PC-3 (cell line): ENCODE measurements at regions not wholly inside any gene's neighbourhood (a gene's known extent, or its start where the extent isn't known, plus 50 kb on each side); places are given as distances from the start of the nearest gene placed in this dataset.

Source experiments
- CTCF ChIP-seq: fragments of 300-600 bp; sonication (generic); conservative IDR thresholded peaks from 2 replicates; pipeline ENCODE4 v1.5.1; 2017; ENCODE audit warnings: antibody characterized with exemption, low read depth, mild to moderate bottlenecking, low read length
- EZH2 ChIP-seq: fragments of 300-600 bp; sonication (generic); IDR thresholded peaks from one replicate; pipeline ENCODE4 v1.6.1; 2017; ENCODE audit warnings: antibody characterized with exemption, mild to moderate bottlenecking, low read length; ENCODE audit not compliant: unreplicated experiment
- EZH2phosphoT487 ChIP-seq: fragments of 300-600 bp; sonication (generic); IDR thresholded peaks from 2 replicates; pipeline ENCODE4 v1.6.1; 2018; ENCODE audit warnings: mild to moderate bottlenecking, antibody characterized with exemption, low read length, borderline replicate concordance

- TF ChIP-seq EZH2 (no peak), CTCF (no peak), EZH2phosphoT487 (no peak)
Measured at GRCh38 chr3:17799312-17799711, 56.9 kb upstream of the TBC1D5 start.
